OCI-LY3 (cell line): ENCODE measurements at regions not wholly inside any gene's neighbourhood (a gene's known extent, or its start where the extent isn't known, plus 50 kb on each side); places are given as distances from the start of the nearest gene placed in this dataset.

Experiments used
- CTCF ChIP-seq: fragments of 200-600, 300-600 bp; sonication (generic); IDR thresholded peaks from 2 replicates; pipeline ENCODE4 v1.5.1; 2014; ENCODE audit warnings: antibody characterized with exemption, low read length, low read depth
- EZH2phosphoT487 ChIP-seq: fragments of 200-600 bp; shearing (Covaris generic); IDR thresholded peaks from 2 replicates; pipeline ENCODE4 v1.6.1; 2018; ENCODE audit warnings: antibody characterized with exemption, mixed run types, low read depth

GRCh38 chr9:118034701-118035100 lies 330.5 kb downstream of the TLR4 start:
- TF ChIP-seq CTCF (no peak), EZH2phosphoT487 (no peak)
